ENCODE measurements at regions not wholly inside any gene's neighbourhood (a gene's known extent, or its start where the extent isn't known, plus 50 kb on each side); places are given as distances from the start of the nearest gene placed in this dataset.

DNA sequence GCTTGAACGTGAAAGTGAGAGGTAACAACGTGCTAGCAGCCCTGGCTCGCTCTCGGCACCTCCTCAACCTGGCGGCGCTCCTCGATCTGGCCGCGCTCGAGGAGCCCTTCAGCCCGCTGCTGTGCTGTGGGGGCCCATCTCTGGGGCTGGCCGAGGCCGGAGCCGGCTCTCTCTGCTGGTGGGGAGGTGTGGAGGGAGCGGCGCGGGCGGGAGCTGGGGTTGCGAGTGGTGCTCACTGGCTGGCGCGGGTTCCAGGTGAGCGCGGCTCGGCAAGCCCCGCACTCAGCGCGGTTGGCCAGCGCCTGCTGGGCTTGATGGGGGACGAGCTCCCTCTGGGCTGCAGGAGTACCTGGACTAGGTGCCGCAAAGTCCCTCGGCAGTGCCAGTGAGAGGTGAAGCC lies 52.5 kb upstream of the RPS6KA2 start:
- TF ChIP-seq, protein P1, sequence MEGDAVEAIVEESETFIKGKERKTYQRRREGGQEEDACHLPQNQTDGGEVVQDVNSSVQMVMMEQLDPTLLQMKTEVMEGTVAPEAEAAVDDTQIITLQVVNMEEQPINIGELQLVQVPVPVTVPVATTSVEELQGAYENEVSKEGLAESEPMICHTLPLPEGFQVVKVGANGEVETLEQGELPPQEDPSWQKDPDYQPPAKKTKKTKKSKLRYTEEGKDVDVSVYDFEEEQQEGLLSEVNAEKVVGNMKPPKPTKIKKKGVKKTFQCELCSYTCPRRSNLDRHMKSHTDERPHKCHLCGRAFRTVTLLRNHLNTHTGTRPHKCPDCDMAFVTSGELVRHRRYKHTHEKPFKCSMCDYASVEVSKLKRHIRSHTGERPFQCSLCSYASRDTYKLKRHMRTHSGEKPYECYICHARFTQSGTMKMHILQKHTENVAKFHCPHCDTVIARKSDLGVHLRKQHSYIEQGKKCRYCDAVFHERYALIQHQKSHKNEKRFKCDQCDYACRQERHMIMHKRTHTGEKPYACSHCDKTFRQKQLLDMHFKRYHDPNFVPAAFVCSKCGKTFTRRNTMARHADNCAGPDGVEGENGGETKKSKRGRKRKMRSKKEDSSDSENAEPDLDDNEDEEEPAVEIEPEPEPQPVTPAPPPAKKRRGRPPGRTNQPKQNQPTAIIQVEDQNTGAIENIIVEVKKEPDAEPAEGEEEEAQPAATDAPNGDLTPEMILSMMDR (IDR thresholded peaks at IDR 0.05) = no peak
- TF ChIP-seq ZFX (IDR thresholded peaks at IDR 0.05; ENCODE audit: borderline replicate concordance) = no peak

All from 22Rv1 (cell line).